HEK293 (cell line): ENCODE measurements at regions not wholly inside any gene's neighbourhood (a gene's known extent, or its start where the extent isn't known, plus 50 kb on each side); places are given as distances from the start of the nearest gene placed in this dataset.

ENCODE experiments used
- SP2 ChIP-seq: fragments of 450-650 bp; formaldehyde crosslinking; IDR thresholded peaks from 2 replicates; pipeline ENCODE4 v1.5.1; 2016; ENCODE audit warnings: missing biosample characterization, missing genetic modification characterization
- SP3 ChIP-seq: fragments of 450-650 bp; formaldehyde crosslinking; IDR thresholded peaks from 2 replicates; pipeline ENCODE4 v1.5.1; 2016; ENCODE audit warnings: missing biosample characterization, missing genetic modification characterization
- YY1 ChIP-seq: fragments of 450-650 bp; formaldehyde crosslinking; IDR thresholded peaks from 2 replicates; pipeline ENCODE4 v1.5.1; 2018; ENCODE audit warnings: missing biosample characterization, missing genetic modification characterization
- ZBTB21 ChIP-seq: fragments of 450-650 bp; formaldehyde crosslinking; IDR thresholded peaks from 2 replicates; pipeline ENCODE4 v1.5.1; 2017; ENCODE audit warnings: missing biosample characterization, missing genetic modification characterization
- ZNF10 ChIP-seq: fragments of 450-650 bp; formaldehyde crosslinking; IDR thresholded peaks from 2 replicates; pipeline ENCODE4 v1.5.1; 2017; ENCODE audit warnings: missing biosample characterization, missing genetic modification characterization
- ZNF266 ChIP-seq: fragments of 450-650 bp; formaldehyde crosslinking; IDR thresholded peaks from 2 replicates; pipeline ENCODE4 v1.5.1; 2016; ENCODE audit warnings: missing biosample characterization, missing genetic modification characterization, low read depth
- ZNF302 ChIP-seq: fragments of 450-650 bp; formaldehyde crosslinking; IDR thresholded peaks from 2 replicates; pipeline ENCODE4 v1.5.1; 2016; ENCODE audit warnings: missing biosample characterization, missing genetic modification characterization, low read depth
- ZNF398 ChIP-seq: fragments of 450-650 bp; formaldehyde crosslinking; IDR thresholded peaks from 2 replicates; pipeline ENCODE4 v1.5.1; 2017; ENCODE audit warnings: missing biosample characterization, missing genetic modification characterization
- ZNF670 ChIP-seq: fragments of 450-650 bp; formaldehyde crosslinking; IDR thresholded peaks from 2 replicates; pipeline ENCODE4 v1.5.1; 2016; ENCODE audit warnings: missing biosample characterization, missing genetic modification characterization, low read depth
- TF ChIP-seq, protein P1 (sequence below): fragments of 450-650 bp; formaldehyde crosslinking; IDR thresholded peaks from 2 replicates; pipeline ENCODE4 v1.5.1; 2016; ENCODE audit warnings: missing biosample characterization, missing genetic modification characterization
- TF ChIP-seq, protein P2 (sequence below): fragments of 450-650 bp; formaldehyde crosslinking; IDR thresholded peaks from 2 replicates; pipeline ENCODE4 v1.5.1; 2016; ENCODE audit warnings: missing biosample characterization, missing genetic modification characterization
- TF ChIP-seq, protein P3 (sequence below): fragments of 450-650 bp; formaldehyde crosslinking; IDR thresholded peaks from 2 replicates; pipeline ENCODE4 v1.5.1; 2016; ENCODE audit warnings: missing biosample characterization, missing genetic modification characterization

DNA sequence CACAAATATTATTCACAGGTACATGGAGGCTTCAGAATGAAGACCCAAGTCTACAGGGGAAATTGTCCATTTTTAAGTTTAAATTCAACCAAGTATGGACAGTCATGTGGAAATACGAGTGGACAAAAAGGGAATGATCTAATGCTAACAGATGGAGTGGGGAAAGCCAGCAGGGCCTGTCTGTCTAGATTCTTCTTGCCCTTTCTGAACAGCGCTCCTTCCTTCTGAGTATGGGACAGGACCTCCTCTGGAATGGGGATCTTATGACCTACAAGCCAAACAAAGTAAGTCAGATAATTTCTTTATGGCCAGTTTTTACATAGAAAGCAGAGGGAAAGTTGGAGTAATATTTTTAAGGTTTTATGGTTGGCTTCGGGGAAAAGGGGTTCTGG lies 119.8 kb upstream of the NEK6 start:
- TF ChIP-seq, protein P1, sequence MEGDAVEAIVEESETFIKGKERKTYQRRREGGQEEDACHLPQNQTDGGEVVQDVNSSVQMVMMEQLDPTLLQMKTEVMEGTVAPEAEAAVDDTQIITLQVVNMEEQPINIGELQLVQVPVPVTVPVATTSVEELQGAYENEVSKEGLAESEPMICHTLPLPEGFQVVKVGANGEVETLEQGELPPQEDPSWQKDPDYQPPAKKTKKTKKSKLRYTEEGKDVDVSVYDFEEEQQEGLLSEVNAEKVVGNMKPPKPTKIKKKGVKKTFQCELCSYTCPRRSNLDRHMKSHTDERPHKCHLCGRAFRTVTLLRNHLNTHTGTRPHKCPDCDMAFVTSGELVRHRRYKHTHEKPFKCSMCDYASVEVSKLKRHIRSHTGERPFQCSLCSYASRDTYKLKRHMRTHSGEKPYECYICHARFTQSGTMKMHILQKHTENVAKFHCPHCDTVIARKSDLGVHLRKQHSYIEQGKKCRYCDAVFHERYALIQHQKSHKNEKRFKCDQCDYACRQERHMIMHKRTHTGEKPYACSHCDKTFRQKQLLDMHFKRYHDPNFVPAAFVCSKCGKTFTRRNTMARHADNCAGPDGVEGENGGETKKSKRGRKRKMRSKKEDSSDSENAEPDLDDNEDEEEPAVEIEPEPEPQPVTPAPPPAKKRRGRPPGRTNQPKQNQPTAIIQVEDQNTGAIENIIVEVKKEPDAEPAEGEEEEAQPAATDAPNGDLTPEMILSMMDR (tag by site-specific recombination), result no peak
- no peak for TF ChIP-seq YY1 (tag by site-specific recombination)
- TF ChIP-seq ZNF266, result no peak
- no peak for TF ChIP-seq ZNF398 (tag by site-specific recombination)
- TF ChIP-seq ZNF670 (tag by site-specific recombination), result no peak
- TF ChIP-seq ZBTB21 (tag by site-specific recombination), result no peak
- TF ChIP-seq ZNF302 (tag by site-specific recombination), result no peak
- no peak for TF ChIP-seq SP3
- no peak for TF ChIP-seq ZNF10 (tag by site-specific recombination)
- TF ChIP-seq, protein P2, sequence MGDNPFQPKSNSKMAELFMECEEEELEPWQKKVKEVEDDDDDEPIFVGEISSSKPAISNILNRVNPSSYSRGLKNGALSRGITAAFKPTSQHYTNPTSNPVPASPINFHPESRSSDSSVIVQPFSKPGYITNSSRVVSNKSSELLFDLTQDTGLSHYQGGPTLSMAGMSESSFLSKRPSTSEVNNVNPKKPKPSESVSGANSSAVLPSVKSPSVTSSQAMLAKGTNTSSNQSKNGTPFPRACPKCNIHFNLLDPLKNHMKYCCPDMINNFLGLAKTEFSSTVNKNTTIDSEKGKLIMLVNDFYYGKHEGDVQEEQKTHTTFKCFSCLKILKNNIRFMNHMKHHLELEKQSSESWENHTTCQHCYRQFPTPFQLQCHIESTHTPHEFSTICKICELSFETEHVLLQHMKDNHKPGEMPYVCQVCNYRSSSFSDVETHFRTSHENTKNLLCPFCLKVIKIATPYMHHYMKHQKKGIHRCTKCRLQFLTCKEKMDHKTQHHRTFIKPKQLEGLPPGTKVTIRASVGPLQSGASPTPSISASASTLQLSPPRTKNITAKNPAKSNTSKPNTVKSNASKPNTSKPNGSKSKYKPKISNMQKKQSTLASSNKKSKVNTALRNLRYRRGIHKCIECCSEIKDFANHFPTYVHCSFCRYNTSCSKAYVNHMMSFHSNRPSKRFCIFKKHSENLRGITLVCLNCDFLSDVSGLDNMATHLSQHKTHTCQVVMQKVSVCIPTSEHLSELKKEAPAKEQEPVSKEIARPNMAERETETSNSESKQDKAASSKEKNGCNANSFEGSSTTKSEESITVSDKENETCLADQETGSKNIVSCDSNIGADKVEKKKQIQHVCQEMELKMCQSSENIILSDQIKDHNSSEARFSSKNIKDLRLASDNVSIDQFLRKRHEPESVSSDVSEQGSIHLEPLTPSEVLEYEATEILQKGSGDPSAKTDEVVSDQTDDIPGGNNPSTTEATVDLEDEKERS, result no peak
- TF ChIP-seq, protein P3, sequence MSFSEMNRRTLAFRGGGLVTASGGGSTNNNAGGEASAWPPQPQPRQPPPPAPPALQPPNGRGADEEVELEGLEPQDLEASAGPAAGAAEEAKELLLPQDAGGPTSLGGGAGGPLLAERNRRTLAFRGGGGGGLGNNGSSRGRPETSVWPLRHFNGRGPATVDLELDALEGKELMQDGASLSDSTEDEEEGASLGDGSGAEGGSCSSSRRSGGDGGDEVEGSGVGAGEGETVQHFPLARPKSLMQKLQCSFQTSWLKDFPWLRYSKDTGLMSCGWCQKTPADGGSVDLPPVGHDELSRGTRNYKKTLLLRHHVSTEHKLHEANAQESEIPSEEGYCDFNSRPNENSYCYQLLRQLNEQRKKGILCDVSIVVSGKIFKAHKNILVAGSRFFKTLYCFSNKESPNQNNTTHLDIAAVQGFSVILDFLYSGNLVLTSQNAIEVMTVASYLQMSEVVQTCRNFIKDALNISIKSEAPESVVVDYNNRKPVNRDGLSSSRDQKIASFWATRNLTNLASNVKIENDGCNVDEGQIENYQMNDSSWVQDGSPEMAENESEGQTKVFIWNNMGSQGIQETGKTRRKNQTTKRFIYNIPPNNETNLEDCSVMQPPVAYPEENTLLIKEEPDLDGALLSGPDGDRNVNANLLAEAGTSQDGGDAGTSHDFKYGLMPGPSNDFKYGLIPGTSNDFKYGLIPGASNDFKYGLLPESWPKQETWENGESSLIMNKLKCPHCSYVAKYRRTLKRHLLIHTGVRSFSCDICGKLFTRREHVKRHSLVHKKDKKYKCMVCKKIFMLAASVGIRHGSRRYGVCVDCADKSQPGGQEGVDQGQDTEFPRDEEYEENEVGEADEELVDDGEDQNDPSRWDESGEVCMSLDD, result no peak
- no peak for TF ChIP-seq SP2 (tag by site-specific recombination)
